Progenitor cell of endocrine pancreas (in vitro differentiated cells): ENCODE measurements at regions not wholly inside any gene's neighbourhood (a gene's known extent, or its start where the extent isn't known, plus 50 kb on each side); places are given as distances from the start of the nearest gene placed in this dataset.
A peak's percentile ranks its signal among the peaks of the same experiment; 100 is the strongest.
"Not testable (repeated sequence)": the region's sequence is repeated elsewhere in the genome, so short reads cannot be mapped to it uniquely, and the experiment has no call there.

Source experiments
- DNase-seq: peaks from one replicate; pipeline ENCODE4 v3.0.0; 2021; ENCODE audit warnings: low spot score; ENCODE audit not compliant: unreplicated experiment
- H3K27ac Mint-ChIP-seq: 2 replicates; pipeline ENCODE4 v1.8.0; 2021; ENCODE audit warnings: mild to moderate bottlenecking, moderate library complexity, mixed read lengths
- H3K27me3 Mint-ChIP-seq: 2 replicates; pipeline ENCODE4 v1.8.0; 2021; ENCODE audit warnings: mixed read lengths
- H3K36me3 Mint-ChIP-seq: 2 replicates; pipeline ENCODE4 v1.8.0; 2022; ENCODE audit warnings: mixed read lengths; ENCODE audit not compliant: insufficient read depth
- H3K4me1 Mint-ChIP-seq: 2 replicates; pipeline ENCODE4 v1.8.0; 2021; ENCODE audit warnings: low read depth, mixed read lengths
- H3K4me3 Mint-ChIP-seq: 2 replicates; pipeline ENCODE4 v1.8.0; 2021; ENCODE audit warnings: low read depth, mild to moderate bottlenecking, moderate library complexity, mixed read lengths
- H3K9me3 Mint-ChIP-seq: 2 replicates; pipeline ENCODE4 v1.8.0; 2021; ENCODE audit warnings: low read depth, mixed read lengths
- TF ChIP-seq, protein P1 (sequence below): fragments of 200-600 bp; sonication (generic); IDR thresholded peaks from one replicate; pipeline ENCODE4 v1.5.0; 2021; ENCODE audit warnings: antibody characterized with exemption, mild to moderate bottlenecking; ENCODE audit not compliant: unreplicated experiment

GRCh38 chr22:25281675-25282345 lies 62.4 kb downstream of the CRYBB2 start:
- peaks cover 11% of the 10 kb centered on the region for H3K4me1 Mint-ChIP-seq
- DNase-seq, result no peak
- no peak overlapping the region for H3K27ac Mint-ChIP-seq
- peak overlapping the region; percentile 80 for H3K4me3 Mint-ChIP-seq
- no peaks in the 10 kb centered on the region for H3K36me3 Mint-ChIP-seq
- TF ChIP-seq, protein P1, sequence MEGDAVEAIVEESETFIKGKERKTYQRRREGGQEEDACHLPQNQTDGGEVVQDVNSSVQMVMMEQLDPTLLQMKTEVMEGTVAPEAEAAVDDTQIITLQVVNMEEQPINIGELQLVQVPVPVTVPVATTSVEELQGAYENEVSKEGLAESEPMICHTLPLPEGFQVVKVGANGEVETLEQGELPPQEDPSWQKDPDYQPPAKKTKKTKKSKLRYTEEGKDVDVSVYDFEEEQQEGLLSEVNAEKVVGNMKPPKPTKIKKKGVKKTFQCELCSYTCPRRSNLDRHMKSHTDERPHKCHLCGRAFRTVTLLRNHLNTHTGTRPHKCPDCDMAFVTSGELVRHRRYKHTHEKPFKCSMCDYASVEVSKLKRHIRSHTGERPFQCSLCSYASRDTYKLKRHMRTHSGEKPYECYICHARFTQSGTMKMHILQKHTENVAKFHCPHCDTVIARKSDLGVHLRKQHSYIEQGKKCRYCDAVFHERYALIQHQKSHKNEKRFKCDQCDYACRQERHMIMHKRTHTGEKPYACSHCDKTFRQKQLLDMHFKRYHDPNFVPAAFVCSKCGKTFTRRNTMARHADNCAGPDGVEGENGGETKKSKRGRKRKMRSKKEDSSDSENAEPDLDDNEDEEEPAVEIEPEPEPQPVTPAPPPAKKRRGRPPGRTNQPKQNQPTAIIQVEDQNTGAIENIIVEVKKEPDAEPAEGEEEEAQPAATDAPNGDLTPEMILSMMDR, result no peak
- peaks cover 61% of the 10 kb centered on the region for H3K27me3 Mint-ChIP-seq
- no peaks in the 10 kb centered on the region for H3K9me3 Mint-ChIP-seq

- Mint-ChIP-seq H3K36me3 (no peaks in the 10 kb centered on the region), H3K4me1 (peaks cover 9% of the 10 kb centered on the region), H3K9me3 (no peaks in the 10 kb centered on the region), H3K4me3 (peak overlapping the region; percentile 80), H3K27me3 (peaks cover 61% of the 10 kb centered on the region), H3K27ac (no peak overlapping the region)
- no peak for DNase-seq
- TF ChIP-seq, protein P1, result no peak
Measured at GRCh38 chr22:25282346-25282670, 62.9 kb downstream of the CRYBB2 start.

DNA sequence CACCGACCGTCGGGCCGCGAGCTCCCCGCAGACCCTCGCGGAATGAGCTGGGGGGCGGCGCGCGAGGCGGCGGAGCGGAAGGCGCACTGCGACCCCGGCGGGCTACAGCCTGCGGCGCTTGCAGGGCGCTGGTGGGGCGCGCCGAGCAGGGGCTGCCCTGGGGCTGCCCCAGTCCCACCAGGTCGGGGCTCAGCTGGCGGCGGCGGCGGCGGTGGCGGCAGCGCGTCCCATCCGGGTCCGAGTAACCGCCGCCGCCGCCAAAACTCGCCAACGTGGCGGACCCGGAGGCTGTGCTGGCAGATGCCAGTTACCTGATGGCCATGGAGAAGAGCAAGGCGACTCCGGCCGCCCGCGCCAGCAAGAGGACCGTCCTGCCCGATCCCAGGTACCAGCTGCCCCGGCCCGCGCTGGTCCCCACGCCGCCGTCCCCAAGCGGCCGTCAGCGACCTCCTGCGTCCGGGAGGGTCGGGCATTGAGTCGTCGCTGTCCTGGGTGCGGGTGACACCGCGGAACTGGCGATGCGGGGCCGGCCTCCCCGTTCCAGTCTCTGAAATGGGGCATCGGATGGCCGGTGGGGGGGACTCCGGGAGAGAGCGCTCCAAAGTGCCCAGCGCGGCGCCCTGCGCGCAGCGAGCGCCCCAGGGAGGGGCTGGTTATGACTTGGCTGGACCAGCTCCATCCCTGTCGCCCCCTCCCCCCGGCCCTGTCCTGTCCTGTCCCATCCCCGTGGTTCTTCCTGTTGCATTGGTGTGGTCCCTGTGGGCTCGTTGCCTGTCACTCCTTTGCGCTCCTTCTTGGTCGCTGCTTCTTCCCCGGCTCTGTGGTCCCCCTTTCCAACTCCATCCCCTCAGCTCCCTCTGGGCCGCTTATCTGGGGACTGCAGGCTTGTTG lies 63.5 kb downstream of the CRYBB2 start:
- H3K27ac Mint-ChIP-seq, result no peak overlapping the region
- DNase-seq, result peak; percentile 14
- TF ChIP-seq, protein P1, result peak; percentile 25
- peaks cover 9% of the 10 kb centered on the region for H3K4me1 Mint-ChIP-seq
- H3K9me3 Mint-ChIP-seq, result no peaks in the 10 kb centered on the region
- H3K27me3 Mint-ChIP-seq, result peaks cover 64% of the 10 kb centered on the region
- peak overlapping the region; percentile 80 for H3K4me3 Mint-ChIP-seq
- H3K36me3 Mint-ChIP-seq, result no peaks in the 10 kb centered on the region

DNA sequence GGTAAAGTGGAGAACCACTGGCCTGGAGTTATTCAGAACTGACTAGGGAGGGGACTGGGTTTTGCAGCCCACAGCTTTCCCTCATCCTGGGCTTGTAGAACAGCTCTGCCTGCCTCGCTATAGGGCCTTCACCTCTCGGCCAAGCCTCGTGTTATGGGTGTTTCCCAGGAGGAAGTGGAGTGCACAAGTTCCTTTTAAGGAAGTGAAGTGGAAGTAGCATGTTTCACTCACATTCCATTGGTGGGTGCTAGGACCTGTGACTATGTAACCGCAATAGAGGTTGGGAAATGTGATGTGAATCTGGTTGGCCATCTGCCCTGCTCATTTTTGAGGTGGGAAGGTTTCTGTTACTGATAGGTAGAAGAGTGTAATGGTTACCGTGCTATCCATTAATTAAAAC lies 69.0 kb downstream of the CRYBB2 start:
- H3K27me3 Mint-ChIP-seq, result peaks cover 26% of the 10 kb centered on the region
- DNase-seq, H3K4me1 Mint-ChIP-seq, H3K36me3 Mint-ChIP-seq, H3K9me3 Mint-ChIP-seq, H3K27ac Mint-ChIP-seq, H3K4me3 Mint-ChIP-seq: not testable (repeated sequence)

GRCh38 chr22:25301912-25302311 lies 82.5 kb downstream of the CRYBB2 start:
- not testable (repeated sequence) for H3K4me3 Mint-ChIP-seq

GRCh38 chr22:25309586-25309985 lies 90.1 kb downstream of the CRYBB2 start:
- H3K27me3 Mint-ChIP-seq, DNase-seq, H3K9me3 Mint-ChIP-seq, H3K36me3 Mint-ChIP-seq, H3K4me3 Mint-ChIP-seq, H3K27ac Mint-ChIP-seq: not testable (repeated sequence)
- H3K4me1 Mint-ChIP-seq, result peaks cover 19% of the 10 kb centered on the region

More at GRCh38 chr22:25301912-25302311, 82.5 kb downstream of the CRYBB2 start:
- peaks cover 11% of the 10 kb centered on the region for H3K4me1 Mint-ChIP-seq
- H3K9me3 Mint-ChIP-seq, H3K36me3 Mint-ChIP-seq, H3K27ac Mint-ChIP-seq, DNase-seq, H3K27me3 Mint-ChIP-seq: not testable (repeated sequence)

DNA sequence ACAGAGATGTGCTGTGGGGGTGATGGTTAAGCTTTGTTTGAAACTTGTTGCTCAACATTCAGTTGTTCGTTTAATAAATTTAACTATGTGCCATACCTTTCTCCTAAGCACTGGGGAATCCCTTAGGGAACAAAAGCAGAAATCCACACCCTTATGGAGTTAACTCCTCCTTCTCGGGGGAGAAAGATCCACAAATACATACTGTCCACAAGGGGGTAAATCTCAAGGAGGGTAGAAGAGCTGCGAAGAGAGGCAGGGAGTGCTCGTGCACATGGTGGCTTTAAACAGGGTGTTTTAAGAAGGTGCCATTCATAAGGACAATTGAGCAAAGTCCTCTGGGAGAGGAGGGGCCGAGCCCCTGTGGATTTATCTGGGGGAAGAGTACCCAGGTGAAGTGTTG lies 92.5 kb downstream of the CRYBB2 start:
- H3K9me3 Mint-ChIP-seq, H3K27me3 Mint-ChIP-seq, DNase-seq, H3K4me3 Mint-ChIP-seq, H3K27ac Mint-ChIP-seq, H3K36me3 Mint-ChIP-seq: not testable (repeated sequence)
- peaks cover 19% of the 10 kb centered on the region for H3K4me1 Mint-ChIP-seq
